Sigmoid colon (tissue), 6 donors: ENCODE measurements at regions not wholly inside any gene's neighbourhood (a gene's known extent, or its start where the extent isn't known, plus 50 kb on each side); places are given as distances from the start of the nearest gene placed in this dataset.

Experiments used
- DNase-seq: peaks from one replicate; pipeline ENCODE4 v3.0.0-alpha.2; 2019
- H3K27ac ChIP-seq, 4 donors: fragments of 200-600 bp; sonication (generic); one replicate each; pipeline ENCODE4 v1.5.1; 2016 to 2019; ENCODE audit warnings: mild to moderate bottlenecking in 1 of 4
- H3K27me3 ChIP-seq, 3 donors: fragments of 200-600 bp; sonication (generic); one replicate each; pipeline ENCODE4 v1.5.1; 2019; ENCODE audit warnings: mild to moderate bottlenecking in 1 of 3
- H3K36me3 ChIP-seq, 4 donors: fragments of 200-600 bp; sonication (generic); one replicate each; pipeline ENCODE4 v1.5.1; 2016 to 2019
- H3K4me1 ChIP-seq, 4 donors: fragments of 200-600 bp; sonication (generic); one replicate each; pipeline ENCODE4 v1.5.1; 2017 to 2019
- H3K4me3 ChIP-seq, 4 donors: fragments of 200-600 bp; sonication (generic); one replicate each; pipeline ENCODE4 v1.5.1; 2017 to 2019; ENCODE audit warnings: mild to moderate bottlenecking in 2 of 4, moderate library complexity in 1 of 4
- H3K9me3 ChIP-seq, 4 donors: fragments of 200-600 bp in 3 of 4; sonication (generic) in 3 of 4; one replicate each; pipeline versions ENCODE4 v1.5.1 to v1.6.1; 2013 to 2019
- CTCF ChIP-seq, 4 experiments: fragments of 450-650 bp in 3 of 4; fragments of 200-600 bp in 1 of 4; IDR thresholded peaks; one replicate each; pipeline ENCODE4 v1.5.1; 2016 to 2019; ENCODE audit warnings: antibody characterized with exemption in 4 of 4, mild to moderate bottlenecking in 3 of 4, moderate library complexity in 2 of 4
- EP300 ChIP-seq, 4 donors: sonication (generic); formaldehyde crosslinking; IDR thresholded peaks; one replicate each; pipeline ENCODE4 v1.6.1; 2017; ENCODE audit warnings: antibody characterized with exemption in 4 of 4
- POLR2A ChIP-seq, 2 donors: fragments of 450-650 bp; IDR thresholded peaks; one replicate each; pipeline ENCODE4 v1.6.1; 2016; ENCODE audit warnings: antibody characterized with exemption in 2 of 2, mild to moderate bottlenecking in 2 of 2, moderate library complexity in 2 of 2
- POLR2AphosphoS5 ChIP-seq, 4 donors: sonication (generic); formaldehyde crosslinking; IDR thresholded peaks; one replicate each; pipeline ENCODE4 v1.6.1; 2017; ENCODE audit warnings: antibody characterized with exemption in 4 of 4
- WGBS, 2 donors: extraction: QIAGEN DNeasy Blood & Tissue Kit; methylation state at CpG; one replicate each; pipeline ENCODE4 v1.1.7; 2013; 5-methylcytosine and 5-hydroxymethylcytosine counted together
- intact Hi-C: fragments of 100-400 bp; cut with DNase I; formaldehyde crosslinking; loops from one replicate; pipeline ENCODE4 v1.15.1; 2023
- donor health status: healthy with polysubstance abuse.
- donor health status: healthy.

DNA sequence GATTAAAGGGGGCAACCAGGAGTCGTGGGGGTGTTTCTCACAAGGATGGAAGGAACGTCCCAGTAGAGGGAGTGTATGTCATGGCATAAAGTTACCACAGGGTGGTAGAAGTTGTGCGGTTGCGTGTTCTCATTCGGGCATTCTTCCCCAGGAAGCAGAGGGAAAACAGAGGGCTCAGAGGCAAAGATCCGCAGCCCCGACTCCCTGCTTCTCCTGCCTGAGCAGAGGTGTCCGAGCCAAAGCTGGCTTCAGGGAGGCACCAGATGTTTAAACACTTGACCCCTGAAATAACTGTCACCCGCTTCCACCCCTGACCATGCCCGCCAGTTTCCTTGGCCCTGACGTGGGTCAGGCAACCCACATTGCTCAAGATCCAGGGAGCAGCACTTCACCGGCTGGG lies 83.7 kb downstream of the EN1 start:
- Histone ChIP-seq H3K4me3 (no peak overlapping the region), H3K36me3 (no peaks in the 10 kb centered on the region), H3K9me3 (no peaks in the 10 kb centered on the region), H3K27ac (no peak overlapping the region), H3K27me3 (peaks cover 0 to 17% (median 8%) of the 10 kb centered on the region in 3 donors), H3K4me1 (no peaks in the 10 kb centered on the region)
- WGBS, 2 donors: 21 to 28% methylated on average over 12 of the region's 12 CpGs
- TF ChIP-seq CTCF (IDR thresholded peaks at IDR 0.05): no peak
- TF ChIP-seq POLR2AphosphoS5 (IDR thresholded peaks at IDR 0.05): no peak
- TF ChIP-seq EP300 (IDR thresholded peaks at IDR 0.05): no peak
- no peak for TF ChIP-seq POLR2A (IDR thresholded peaks at IDR 0.05)
- intact Hi-C loops: no loop called here
- DNase-seq: no peak

DNA sequence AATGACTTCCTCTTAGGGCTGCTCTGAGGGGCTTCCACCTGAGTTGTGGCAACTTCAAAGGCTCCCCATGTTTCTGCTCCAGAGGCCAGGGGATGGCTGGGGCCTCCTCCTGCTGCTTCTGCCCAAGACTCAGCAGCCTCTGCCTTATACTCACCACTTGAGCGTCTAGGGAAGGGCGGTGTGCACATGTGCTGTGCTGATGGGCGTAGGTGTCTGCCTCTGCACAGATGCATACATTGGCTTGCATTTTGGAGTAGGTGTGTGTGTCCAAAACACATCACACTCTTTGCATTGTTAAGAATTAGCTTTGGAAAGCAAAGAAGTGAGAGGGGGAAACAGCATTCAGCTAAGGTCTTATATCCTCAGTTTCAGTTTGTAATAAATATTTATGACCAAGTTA lies 85.2 kb downstream of the EN1 start:
- WGBS, 2 donors: 76 to 77% methylated on average over 3 of the region's 3 CpGs
- TF ChIP-seq POLR2AphosphoS5 (IDR thresholded peaks at IDR 0.05) (no peak), POLR2A (IDR thresholded peaks at IDR 0.05) (no peak), CTCF (IDR thresholded peaks at IDR 0.05) (no peak), EP300 (IDR thresholded peaks at IDR 0.05) (no peak)

DNA sequence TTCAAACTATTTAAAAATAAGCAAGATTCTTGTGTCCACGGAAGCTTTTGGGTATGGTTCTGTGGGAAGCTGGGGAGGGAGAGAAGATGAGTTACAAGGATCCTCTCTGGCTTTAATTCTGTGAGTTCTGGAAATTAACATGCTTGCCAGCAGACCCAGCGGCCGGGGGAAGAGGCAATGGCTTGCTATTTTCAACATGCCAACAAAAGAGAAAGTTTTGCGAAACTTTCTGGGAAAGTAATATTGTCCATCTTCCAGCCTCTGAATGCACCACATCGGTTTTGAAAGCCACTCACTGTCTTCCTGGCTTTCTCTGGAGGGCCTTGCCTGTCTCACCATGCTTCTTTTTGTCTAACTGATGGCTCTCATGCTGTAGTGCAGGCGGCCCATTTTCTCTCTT lies 85.7 kb downstream of the EN1 start:
- Histone ChIP-seq H3K4me3 (no peak overlapping the region), H3K27me3 (peaks cover 0 to 14% (median 0%) of the 10 kb centered on the region in 3 donors), H3K9me3 (no peaks in the 10 kb centered on the region), H3K4me1 (no peaks in the 10 kb centered on the region), H3K27ac (no peak overlapping the region), H3K36me3 (no peaks in the 10 kb centered on the region)
- TF ChIP-seq CTCF (IDR thresholded peaks at IDR 0.05) (no peak), POLR2A (IDR thresholded peaks at IDR 0.05) (no peak), EP300 (IDR thresholded peaks at IDR 0.05) (no peak), POLR2AphosphoS5 (IDR thresholded peaks at IDR 0.05) (no peak)
- DNase-seq: no peak
- intact Hi-C loops: no loop called here
- WGBS, 2 donors: 70 to 84% methylated on average over 6 of the region's 6 CpGs

More for the DNA sequence above, 85.2 kb downstream of the EN1 start:
- intact Hi-C loops: no loop called here
- no peak for DNase-seq
- no peak overlapping the region for H3K4me3 ChIP-seq
- H3K9me3 ChIP-seq: no peaks in the 10 kb centered on the region
- H3K27ac ChIP-seq: no peak overlapping the region
- peaks cover 0 to 17% (median 4%) of the 10 kb centered on the region in 3 donors for H3K27me3 ChIP-seq
- H3K4me1 ChIP-seq: no peaks in the 10 kb centered on the region
- no peaks in the 10 kb centered on the region for H3K36me3 ChIP-seq

- Histone ChIP-seq H3K9me3 (no peaks in the 10 kb centered on the region), H3K27me3 (no peaks in the 10 kb centered on the region), H3K27ac (no peak overlapping the region), H3K4me3 (no peak overlapping the region), H3K4me1 (no peaks in the 10 kb centered on the region), H3K36me3 (no peaks in the 10 kb centered on the region)
- TF ChIP-seq POLR2AphosphoS5 (IDR thresholded peaks at IDR 0.05) (no peak), POLR2A (IDR thresholded peaks at IDR 0.05) (no peak), EP300 (IDR thresholded peaks at IDR 0.05) (no peak), CTCF (IDR thresholded peaks at IDR 0.05) (no peak)
- DNase-seq: no peak
- WGBS, 2 donors: 19 to 34% methylated on average over 2 of the region's 2 CpGs
- intact Hi-C loops: no loop called here
Measured at GRCh38 chr2:118755901-118756300, 91.5 kb downstream of the EN1 start.

GRCh38 chr2:118755384-118755783 lies 92.1 kb downstream of the EN1 start:
- no peaks in the 10 kb centered on the region for H3K27me3 ChIP-seq
- DNase-seq: no peak
- H3K9me3 ChIP-seq: no peaks in the 10 kb centered on the region
- TF ChIP-seq POLR2AphosphoS5 (IDR thresholded peaks at IDR 0.05): no peak
- no peak for TF ChIP-seq CTCF (IDR thresholded peaks at IDR 0.05)
- TF ChIP-seq EP300 (IDR thresholded peaks at IDR 0.05): no peak
- no peak for TF ChIP-seq POLR2A (IDR thresholded peaks at IDR 0.05)
- no peak overlapping the region for H3K27ac ChIP-seq
- no peaks in the 10 kb centered on the region for H3K4me1 ChIP-seq
- 59 to 78% methylated on average over 2 of the region's 2 CpGs for WGBS, 2 donors
- no peak overlapping the region for H3K4me3 ChIP-seq
- H3K36me3 ChIP-seq: no peaks in the 10 kb centered on the region
- intact Hi-C loops: no loop called here
